ENCODE measurements at regions not wholly inside any gene's neighbourhood (a gene's known extent, or its start where the extent isn't known, plus 50 kb on each side); places are given as distances from the start of the nearest gene placed in this dataset.

- Histone ChIP-seq H2AFZ (ENCODE audit: low read length) (no peak overlapping the region), H3T11ph (ENCODE audit: low read length) (no peak overlapping the region)
Observed at GRCh38 chr5:68086439-68086838, 129.1 kb upstream of the PIK3R1 start.

More at GRCh38 chr5:68086439-68086838, 129.1 kb upstream of the PIK3R1 start:
- H3K4me3 Mint-ChIP-seq: no peak overlapping the region
- no peaks in the 10 kb centered on the region for H3K27me3 ChIP-seq (ENCODE audit: insufficient read depth, low read length)
- DNase-seq: no peak
- no peak overlapping the region for H2BK5ac ChIP-seq (ENCODE audit: insufficient read length, low read length)
- H4K5ac ChIP-seq (ENCODE audit: insufficient read length, low read depth, low read length): no peak overlapping the region
- no peak overlapping the region for H2BK20ac ChIP-seq (ENCODE audit: low read depth, low read length, poor library complexity, severe bottlenecking)
- no peaks in the 10 kb centered on the region for H3K79me1 ChIP-seq (ENCODE audit: insufficient read depth, low read depth, low read length, poor library complexity, severe bottlenecking)
- H3K36me3 Mint-ChIP-seq (ENCODE audit: insufficient read depth in 1 of 3, low read depth in 3 of 3): peaks cover 0 to 5% (median 0%) of the 10 kb centered on the region in 3 experiments; a peak in 4 of 7 replicates
- no peak overlapping the region for H3K23ac ChIP-seq (ENCODE audit: insufficient read length, low read depth, low read length)
- H2AK5ac ChIP-seq (ENCODE audit: insufficient read length, low read length): no peak overlapping the region
- no peaks in the 10 kb centered on the region for H3K79me2 ChIP-seq (ENCODE audit: insufficient read depth, low read length)
- no peak overlapping the region for H3K18ac ChIP-seq (ENCODE audit: insufficient read length, low read depth, low read length)
- TF ChIP-seq CTCF (conservative IDR thresholded peaks at IDR 0.05): no peak
- H2BK15ac ChIP-seq (ENCODE audit: low read depth, low read length): no peak overlapping the region
- H3K56ac ChIP-seq (ENCODE audit: insufficient read length, low read depth, low read length): no peak overlapping the region
- H3K23me2 ChIP-seq (ENCODE audit: insufficient read length, low read depth, low read length, poor library complexity, severe bottlenecking): no peaks in the 10 kb centered on the region
- no peak overlapping the region for H3K4ac ChIP-seq (ENCODE audit: low read depth, low read length)
- H3K9ac ChIP-seq (ENCODE audit: extremely low read depth, insufficient read length, low read length): no peak overlapping the region
- no peak overlapping the region for H2BK12ac ChIP-seq (ENCODE audit: insufficient read length, low read depth, low read length)
- no peak overlapping the region for H3K27ac ChIP-seq (ENCODE audit: insufficient read length, low read depth, low read length)
- no peaks in the 10 kb centered on the region for H3K4me1 Mint-ChIP-seq
- H3K14ac ChIP-seq (ENCODE audit: insufficient read depth, low read length): no peak overlapping the region
- H3K27me3 Mint-ChIP-seq (ENCODE audit: low read depth): peaks cover 1% of the 10 kb centered on the region; the same call in 1 of the 2 replicates
- no peaks in the 10 kb centered on the region for H3K4me1 ChIP-seq (ENCODE audit: insufficient read depth, low read length)
- no peaks in the 10 kb centered on the region for H4K20me1 ChIP-seq (ENCODE audit: control insufficient read depth, insufficient read depth, insufficient read length)
- no peak overlapping the region for H2BK120ac ChIP-seq (ENCODE audit: low read depth, low read length, poor library complexity, severe bottlenecking)
- H4K91ac ChIP-seq (ENCODE audit: insufficient read length, low read depth, low read length): no peak overlapping the region
- H3K9me3 ChIP-seq (ENCODE audit: control insufficient read depth, low read depth, low read length): no peaks in the 10 kb centered on the region
- no CpG with 5 or more reads among the region's 7 CpGs for WGBS (ENCODE audit: extremely low coverage, insufficient read length, low lambda C conversion rate)
- no peak overlapping the region for H4K8ac ChIP-seq (replicated peaks; ENCODE audit: insufficient read length, low read depth, low read length)
- H3K9me3 Mint-ChIP-seq: peaks cover 0 to 6% of the 10 kb centered on the region in 2 experiments; a peak in 2 of 5 replicates
- H3K27ac Mint-ChIP-seq: no peak overlapping the region
- H3K4me2 ChIP-seq (ENCODE audit: insufficient read depth, insufficient read length, low read length): no peak overlapping the region
